ENCODE measurements at regions not wholly inside any gene's neighbourhood (a gene's known extent, or its start where the extent isn't known, plus 50 kb on each side); places are given as distances from the start of the nearest gene placed in this dataset.

GRCh38 chr9:1962122-1962521 lies 53.0 kb upstream of the SMARCA2 start:
- no peak overlapping the region for H3K27ac ChIP-seq (ENCODE audit: low read length)
- H4K20me1 ChIP-seq (ENCODE audit: insufficient read depth), result no peaks in the 10 kb centered on the region

GRCh38 chr9:1962588-1963106 lies 52.5 kb upstream of the SMARCA2 start:
- no peaks in the 10 kb centered on the region for H3K36me3 ChIP-seq (ENCODE audit: insufficient read depth, low read length)
- no peak overlapping the region for H3K4me2 ChIP-seq (ENCODE audit: low read length)
- no peaks in the 10 kb centered on the region for H3K9me2 ChIP-seq (ENCODE audit: insufficient read depth, low read length)
- H2AFZ ChIP-seq (ENCODE audit: low read depth, low read length), result no peak overlapping the region
- H3K9ac ChIP-seq (ENCODE audit: low read length), result no peak overlapping the region
- H3K79me2 ChIP-seq (replicated peaks; ENCODE audit: insufficient read depth, low read length), result no peaks in the 10 kb centered on the region
- no peaks in the 10 kb centered on the region for H3F3A ChIP-seq (ENCODE audit: insufficient read depth, low read length, poor library complexity, severe bottlenecking)
- H3K27me3 ChIP-seq (ENCODE audit: insufficient read depth, low read depth, low read length), result no peaks in the 10 kb centered on the region
- no peaks in the 10 kb centered on the region for H3K9me3 ChIP-seq (ENCODE audit: low read length)
- TF ChIP-seq CTCF (IDR thresholded peaks at IDR 0.05; ENCODE audit: poor library complexity, severe bottlenecking), result no peak
- no peak for TF ChIP-seq RAD21 (conservative IDR thresholded peaks at IDR 0.05)
- TF ChIP-seq TAF1 (IDR thresholded peaks at IDR 0.05; ENCODE audit: low read depth), result no peak
- TF ChIP-seq POLR2AphosphoS5 (IDR thresholded peaks at IDR 0.05), result no peak
- TF ChIP-seq SMC3 (conservative IDR thresholded peaks at IDR 0.05; ENCODE audit: poor library complexity), result no peak
- TF ChIP-seq MXI1 (conservative IDR thresholded peaks at IDR 0.05; ENCODE audit: poor library complexity, severe bottlenecking), result no peak
- TF ChIP-seq EZH2 (IDR thresholded peaks at IDR 0.05; ENCODE audit: borderline replicate concordance, insufficient read depth, low read length, poor library complexity, severe bottlenecking), result no peak
- no peak for TF ChIP-seq EP300 (conservative IDR thresholded peaks at IDR 0.05; ENCODE audit: poor library complexity, severe bottlenecking)
- H4K20me1 ChIP-seq (ENCODE audit: insufficient read depth), result no peaks in the 10 kb centered on the region
- no peak overlapping the region for H3K4me3 ChIP-seq (ENCODE audit: low read length)
- no peak overlapping the region for H3K27ac ChIP-seq (ENCODE audit: low read length)

More at GRCh38 chr9:1962122-1962521, 53.0 kb upstream of the SMARCA2 start:
- Histone ChIP-seq H3K36me3 (ENCODE audit: insufficient read depth, low read length) (no peaks in the 10 kb centered on the region), H3K27me3 (ENCODE audit: insufficient read depth, low read depth, low read length) (no peaks in the 10 kb centered on the region), H3F3A (ENCODE audit: insufficient read depth, low read length, poor library complexity, severe bottlenecking) (no peaks in the 10 kb centered on the region), H3K9ac (ENCODE audit: low read length) (no peak overlapping the region), H3K79me2 (replicated peaks; ENCODE audit: insufficient read depth, low read length) (no peaks in the 10 kb centered on the region), H3K9me3 (ENCODE audit: low read length) (no peaks in the 10 kb centered on the region), H3K4me2 (ENCODE audit: low read length) (no peak overlapping the region), H3K9me2 (ENCODE audit: insufficient read depth, low read length) (no peaks in the 10 kb centered on the region), H3K4me3 (ENCODE audit: low read length) (no peak overlapping the region), H2AFZ (ENCODE audit: low read depth, low read length) (no peak overlapping the region)
- TF ChIP-seq MXI1 (conservative IDR thresholded peaks at IDR 0.05; ENCODE audit: poor library complexity, severe bottlenecking) (no peak), TAF1 (IDR thresholded peaks at IDR 0.05; ENCODE audit: low read depth) (no peak), CTCF (IDR thresholded peaks at IDR 0.05; ENCODE audit: poor library complexity, severe bottlenecking) (no peak), EZH2 (IDR thresholded peaks at IDR 0.05; ENCODE audit: borderline replicate concordance, insufficient read depth, low read length, poor library complexity, severe bottlenecking) (no peak), SMC3 (conservative IDR thresholded peaks at IDR 0.05; ENCODE audit: poor library complexity) (no peak), RAD21 (conservative IDR thresholded peaks at IDR 0.05) (no peak), POLR2AphosphoS5 (IDR thresholded peaks at IDR 0.05) (no peak), EP300 (conservative IDR thresholded peaks at IDR 0.05; ENCODE audit: poor library complexity, severe bottlenecking) (no peak)
- TF ChIP-seq, protein P1, sequence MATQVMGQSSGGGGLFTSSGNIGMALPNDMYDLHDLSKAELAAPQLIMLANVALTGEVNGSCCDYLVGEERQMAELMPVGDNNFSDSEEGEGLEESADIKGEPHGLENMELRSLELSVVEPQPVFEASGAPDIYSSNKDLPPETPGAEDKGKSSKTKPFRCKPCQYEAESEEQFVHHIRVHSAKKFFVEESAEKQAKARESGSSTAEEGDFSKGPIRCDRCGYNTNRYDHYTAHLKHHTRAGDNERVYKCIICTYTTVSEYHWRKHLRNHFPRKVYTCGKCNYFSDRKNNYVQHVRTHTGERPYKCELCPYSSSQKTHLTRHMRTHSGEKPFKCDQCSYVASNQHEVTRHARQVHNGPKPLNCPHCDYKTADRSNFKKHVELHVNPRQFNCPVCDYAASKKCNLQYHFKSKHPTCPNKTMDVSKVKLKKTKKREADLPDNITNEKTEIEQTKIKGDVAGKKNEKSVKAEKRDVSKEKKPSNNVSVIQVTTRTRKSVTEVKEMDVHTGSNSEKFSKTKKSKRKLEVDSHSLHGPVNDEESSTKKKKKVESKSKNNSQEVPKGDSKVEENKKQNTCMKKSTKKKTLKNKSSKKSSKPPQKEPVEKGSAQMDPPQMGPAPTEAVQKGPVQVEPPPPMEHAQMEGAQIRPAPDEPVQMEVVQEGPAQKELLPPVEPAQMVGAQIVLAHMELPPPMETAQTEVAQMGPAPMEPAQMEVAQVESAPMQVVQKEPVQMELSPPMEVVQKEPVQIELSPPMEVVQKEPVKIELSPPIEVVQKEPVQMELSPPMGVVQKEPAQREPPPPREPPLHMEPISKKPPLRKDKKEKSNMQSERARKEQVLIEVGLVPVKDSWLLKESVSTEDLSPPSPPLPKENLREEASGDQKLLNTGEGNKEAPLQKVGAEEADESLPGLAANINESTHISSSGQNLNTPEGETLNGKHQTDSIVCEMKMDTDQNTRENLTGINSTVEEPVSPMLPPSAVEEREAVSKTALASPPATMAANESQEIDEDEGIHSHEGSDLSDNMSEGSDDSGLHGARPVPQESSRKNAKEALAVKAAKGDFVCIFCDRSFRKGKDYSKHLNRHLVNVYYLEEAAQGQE (IDR thresholded peaks at IDR 0.05; ENCODE audit: borderline replicate concordance), result no peak

Measured in neural cell (in vitro differentiated cells).